Stimulated activated CD8-positive, alpha-beta memory T cell treated with anti-CD3 and anti-CD28 coated beads, Interleukin-4, amount 100 ng/mL, for 4 hours (primary cell): ENCODE measurements at regions not wholly inside any gene's neighbourhood (a gene's known extent, or its start where the extent isn't known, plus 50 kb on each side); places are given as distances from the start of the nearest gene placed in this dataset.

Source experiments
- DNase-seq, 2 donors: peaks; one replicate each; pipeline ENCODE4 v3.0.0-alpha.2; 2020; ENCODE audit warnings: low read depth in 2 of 2, low spot score in 1 of 2

DNA sequence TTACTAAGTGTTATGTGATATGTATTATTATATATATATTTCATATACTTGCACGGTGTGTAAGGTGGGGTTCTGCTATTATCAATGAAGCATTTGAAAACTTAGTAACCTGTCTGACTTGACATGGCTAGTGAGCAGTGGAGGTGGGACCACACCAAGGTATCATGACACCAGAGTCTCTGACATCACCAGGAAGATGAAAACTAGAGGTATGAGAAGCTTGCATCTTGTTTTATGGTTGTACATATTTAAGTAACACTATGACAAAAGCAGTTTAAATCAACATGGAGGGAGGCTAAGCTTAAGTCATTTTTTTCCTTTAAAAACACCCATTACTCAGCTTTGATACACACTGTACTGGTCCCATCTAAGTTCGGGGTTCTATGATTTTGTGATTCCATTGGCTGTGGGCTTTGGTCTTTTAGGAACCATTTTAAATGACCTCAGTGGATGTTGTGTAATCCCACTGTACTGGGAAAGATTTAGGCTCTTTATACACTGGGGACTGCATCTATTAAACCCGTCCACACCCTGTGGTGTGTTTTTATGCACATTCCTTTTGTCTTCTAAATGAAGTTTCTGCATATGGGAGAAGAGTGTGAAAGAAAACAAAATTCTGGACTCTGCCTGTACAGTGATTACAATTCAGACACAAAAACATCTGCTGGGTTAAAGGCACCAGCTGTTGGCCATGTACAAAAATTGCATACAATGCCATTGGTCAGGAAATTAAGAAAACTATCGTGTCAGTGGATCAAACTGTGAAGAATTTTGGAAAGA lies 570.6 kb downstream of the SPRY1 start:
- DNase-seq, result no peak

DNA sequence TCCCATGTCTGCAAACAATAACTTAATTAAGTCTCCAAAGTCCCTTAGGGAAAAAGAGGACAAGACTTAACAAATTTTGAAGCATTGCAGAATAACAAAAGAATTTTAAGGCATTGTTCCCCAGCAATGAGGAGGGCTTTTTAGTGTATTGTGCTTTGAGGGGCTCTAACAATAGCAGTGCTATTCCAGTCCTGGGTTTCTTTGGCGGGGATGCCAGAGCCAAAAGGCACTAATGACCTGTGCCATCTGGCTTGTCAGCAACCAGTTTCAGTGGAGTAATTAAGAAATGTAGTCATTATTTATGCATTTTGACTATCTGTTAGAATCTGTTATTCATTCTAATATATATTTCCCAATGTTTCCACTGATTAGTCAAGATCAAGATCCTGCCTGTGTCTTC lies 575.4 kb downstream of the SPRY1 start:
- DNase-seq, result no peak

DNA sequence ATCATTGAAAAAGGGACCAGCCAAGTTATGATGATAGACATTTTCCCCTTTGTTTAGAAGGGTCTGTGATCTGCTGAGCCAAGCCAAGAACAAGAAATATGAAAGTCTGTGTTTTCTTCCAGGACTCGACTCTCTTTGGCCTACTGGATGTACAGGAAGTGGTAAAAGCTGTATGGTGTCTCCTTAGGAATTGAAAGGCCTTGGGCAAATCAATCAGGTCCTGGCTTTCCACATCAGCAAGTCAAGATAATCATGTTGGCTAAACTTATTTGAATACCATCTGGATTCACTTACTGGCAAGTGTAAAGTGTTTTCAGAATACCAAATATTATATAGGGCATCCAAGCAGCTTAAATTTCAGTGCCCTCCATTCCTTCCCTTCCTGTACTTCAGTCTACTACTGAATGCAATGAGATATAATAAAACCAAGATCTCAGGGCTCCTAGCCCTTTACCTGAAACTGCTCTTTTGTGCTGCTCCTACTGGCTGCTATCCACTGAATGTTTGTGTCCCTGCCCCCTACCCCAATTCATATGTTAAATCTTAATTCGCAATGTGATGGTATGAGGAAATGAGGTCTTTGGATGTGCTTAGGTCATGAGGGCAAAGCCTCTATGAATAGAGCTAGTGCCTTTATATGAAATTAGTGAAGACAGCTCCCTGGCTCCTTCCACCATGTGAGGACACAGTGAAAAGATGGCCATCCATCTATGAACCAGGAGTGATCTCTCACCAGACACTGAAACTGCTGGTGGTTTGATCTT lies 578.0 kb downstream of the SPRY1 start:
- no peak for DNase-seq

DNA sequence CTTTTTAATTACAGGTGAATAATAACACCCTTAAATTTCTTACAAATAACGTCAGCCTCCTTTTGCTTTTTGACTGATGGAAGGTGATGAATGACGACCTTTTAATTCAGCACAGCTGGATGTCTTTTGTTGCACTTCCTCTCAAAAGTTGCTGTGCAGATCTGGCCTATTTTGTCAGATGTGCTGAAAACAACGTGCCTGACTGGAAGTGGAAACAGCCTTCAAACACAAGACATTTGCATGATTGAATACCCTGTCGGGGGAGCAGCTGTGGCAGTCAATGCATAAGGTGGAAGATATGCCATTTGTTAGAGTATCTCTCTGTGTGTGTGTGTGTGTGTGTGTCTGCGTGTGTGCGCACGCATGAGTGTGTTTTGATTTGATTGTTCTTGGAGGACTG lies 579.7 kb downstream of the SPRY1 start:
- DNase-seq, result no peak

DNA sequence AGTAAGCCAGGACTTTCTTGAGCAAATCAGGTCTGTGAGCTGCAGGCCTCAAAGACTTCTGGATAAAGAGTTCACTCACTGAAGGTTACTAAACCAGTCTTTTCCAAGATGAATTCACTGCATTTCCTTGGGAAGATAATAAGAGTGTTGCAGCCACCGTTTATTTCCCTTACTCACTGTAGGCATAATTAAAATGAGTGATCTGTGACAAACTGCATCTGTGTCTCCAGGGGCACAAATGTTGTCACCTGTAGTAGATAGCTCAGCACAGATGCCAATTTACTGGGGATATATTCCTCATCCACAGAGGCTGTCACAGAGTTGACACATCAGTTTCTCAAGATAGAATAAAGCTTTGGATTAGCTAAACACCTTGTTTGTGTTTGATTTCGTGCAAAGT lies 580.2 kb downstream of the SPRY1 start:
- no peak for DNase-seq

DNA sequence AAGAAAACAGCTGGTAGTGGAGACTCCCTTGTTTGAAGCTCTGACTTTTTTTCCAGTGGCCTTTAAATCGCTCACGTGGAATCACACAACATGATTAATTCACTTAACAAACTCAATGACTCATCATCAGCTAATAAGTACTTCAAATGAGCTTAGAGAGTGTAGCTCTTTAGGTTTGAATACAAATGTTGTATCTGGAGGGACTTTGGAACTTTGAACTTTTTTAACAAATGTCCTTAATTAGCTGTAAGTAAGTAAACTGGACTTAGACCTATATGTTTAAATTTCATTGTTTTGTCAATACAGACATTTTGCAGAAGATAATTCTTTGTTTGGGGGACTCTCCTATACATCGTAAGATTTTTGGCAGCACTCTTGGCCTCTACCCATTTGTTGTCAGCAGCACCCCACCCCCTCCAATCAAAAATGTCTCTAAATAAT lies 581.1 kb downstream of the SPRY1 start:
- no peak for DNase-seq

DNA sequence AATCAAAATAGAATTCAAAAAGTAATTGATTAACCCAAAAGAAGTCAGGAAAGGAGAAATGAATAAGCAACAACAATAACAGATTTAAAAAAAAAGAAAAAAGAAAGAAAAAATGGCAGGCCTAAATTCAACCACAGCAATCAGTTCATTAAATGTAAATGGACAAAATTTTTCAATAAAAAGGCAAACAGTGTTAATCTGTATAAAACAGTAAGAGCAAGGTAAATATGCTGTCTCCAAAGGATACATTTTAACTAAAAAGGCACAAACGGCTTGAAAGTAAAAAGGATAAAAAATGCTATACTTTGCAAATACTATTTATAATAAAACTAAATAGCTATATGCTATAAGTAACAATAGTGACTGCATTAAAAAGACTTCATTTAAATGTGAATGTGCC lies 582.0 kb downstream of the SPRY1 start:
- DNase-seq, result no peak

DNA sequence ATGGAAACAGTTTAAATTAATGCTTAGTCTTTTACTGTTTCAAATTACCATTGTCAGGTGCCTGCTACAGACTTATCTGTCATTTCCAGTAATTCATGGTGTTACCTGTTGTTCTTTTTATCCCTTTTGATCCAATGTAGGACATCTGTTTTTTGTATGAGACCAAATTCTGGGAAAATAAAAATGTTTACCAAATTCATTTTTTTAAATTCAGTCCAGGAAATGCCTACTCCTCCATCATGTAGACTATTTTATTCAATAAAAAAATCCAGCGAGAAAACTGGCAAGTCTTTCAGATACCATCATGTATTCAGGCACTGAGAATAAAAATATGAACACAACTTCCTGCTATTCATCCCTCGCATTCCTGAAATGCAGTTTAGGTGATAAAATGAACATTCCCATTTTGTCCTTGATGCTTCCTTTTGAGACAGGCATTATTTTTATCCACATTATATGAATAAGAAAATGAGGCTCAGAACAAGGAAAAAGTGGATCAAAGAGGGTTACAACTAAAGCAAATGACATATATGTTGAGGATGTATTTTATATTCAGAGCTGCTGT lies 584.2 kb downstream of the SPRY1 start:
- DNase-seq, result no peak

DNA sequence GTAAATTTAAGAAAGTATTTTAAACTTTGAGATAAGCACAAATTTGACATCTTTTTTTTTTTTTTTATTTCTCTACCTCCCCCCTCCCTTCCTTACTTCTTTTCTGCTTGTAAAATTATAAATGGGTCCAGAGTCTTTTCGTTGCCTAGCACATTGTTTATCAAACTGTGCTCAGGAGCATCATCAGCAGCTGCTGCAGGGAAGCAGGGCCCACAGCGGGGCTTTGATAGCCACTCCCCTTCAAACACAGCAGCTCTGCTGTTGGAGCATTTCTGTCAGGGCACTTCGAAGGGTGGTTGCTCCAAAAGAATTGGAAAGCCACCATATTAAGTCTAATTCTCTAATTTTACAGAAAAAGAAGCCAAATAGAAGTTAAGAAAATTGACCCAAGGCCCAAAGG lies 588.3 kb downstream of the SPRY1 start:
- DNase-seq, result no peak

DNA sequence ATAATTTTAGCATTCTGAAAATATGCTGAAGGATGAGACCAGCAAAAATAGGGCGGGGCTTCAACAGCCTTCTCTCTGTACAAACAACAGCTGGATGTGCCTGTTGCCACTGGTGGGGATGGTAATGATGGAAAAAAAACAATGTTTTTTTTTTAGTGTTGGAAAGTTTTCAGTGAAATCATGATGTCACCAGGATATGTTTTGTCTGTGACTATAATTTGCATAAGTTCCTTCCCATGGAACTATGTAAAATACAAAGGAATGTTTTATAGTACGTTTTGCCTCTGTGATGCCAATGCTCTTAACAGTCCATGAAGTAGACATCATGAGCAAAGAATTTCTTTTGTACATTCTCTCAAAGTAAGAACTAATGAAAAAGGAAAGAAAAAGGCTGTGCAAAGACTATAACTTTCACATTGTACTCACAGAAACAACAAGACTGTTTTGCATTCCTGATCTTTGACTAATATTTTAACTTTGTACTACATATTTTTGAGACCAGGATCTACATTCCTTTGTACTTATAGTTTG lies 589.7 kb downstream of the SPRY1 start:
- no peak for DNase-seq

DNA sequence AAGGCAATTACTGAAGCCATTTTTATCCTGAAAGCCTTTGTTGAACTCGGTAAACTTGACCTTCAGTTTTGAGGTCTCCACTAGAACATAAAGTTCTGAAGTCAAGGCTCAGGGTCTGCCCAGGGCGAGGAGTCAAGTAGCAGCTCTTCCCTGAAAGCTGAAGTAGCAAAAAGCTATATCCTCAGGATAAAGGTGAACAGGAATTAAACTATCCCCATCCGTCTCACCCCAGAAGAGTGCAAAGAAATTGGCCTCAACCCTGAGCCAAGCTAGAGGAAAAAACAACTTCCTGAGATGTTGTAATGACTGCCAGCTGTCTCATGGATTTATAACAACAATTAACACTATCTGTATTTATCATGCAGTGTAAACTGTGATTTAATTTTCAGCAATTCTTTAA lies 590.8 kb downstream of the SPRY1 start:
- no peak for DNase-seq

DNA sequence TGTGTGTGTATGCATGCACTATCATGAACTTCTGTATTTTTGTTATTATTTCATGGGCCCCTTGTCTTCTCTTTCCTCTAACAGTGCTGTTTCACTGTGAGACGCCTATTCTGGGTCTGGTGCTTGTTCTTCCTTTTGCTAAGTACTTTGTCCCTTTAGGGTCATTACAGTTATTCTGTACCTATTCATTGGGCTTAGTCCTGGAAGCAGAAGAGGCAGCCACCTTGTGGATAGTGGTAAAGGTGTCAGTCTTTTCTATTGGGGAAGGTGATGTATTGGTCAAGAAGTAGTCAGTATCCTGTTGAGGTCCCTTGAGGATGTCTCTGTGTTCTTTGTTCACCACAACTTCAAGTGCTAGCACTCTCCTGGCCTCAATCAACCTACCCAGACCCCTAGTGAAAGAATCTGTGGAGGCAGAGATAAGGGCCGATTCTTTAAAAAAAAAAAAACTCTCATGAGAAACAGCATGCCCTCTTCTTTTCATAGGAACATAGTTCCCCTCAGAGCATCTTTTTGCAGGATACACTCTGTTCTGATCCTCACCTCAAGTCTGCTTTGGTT lies 593.8 kb downstream of the SPRY1 start:
- no peak for DNase-seq

DNA sequence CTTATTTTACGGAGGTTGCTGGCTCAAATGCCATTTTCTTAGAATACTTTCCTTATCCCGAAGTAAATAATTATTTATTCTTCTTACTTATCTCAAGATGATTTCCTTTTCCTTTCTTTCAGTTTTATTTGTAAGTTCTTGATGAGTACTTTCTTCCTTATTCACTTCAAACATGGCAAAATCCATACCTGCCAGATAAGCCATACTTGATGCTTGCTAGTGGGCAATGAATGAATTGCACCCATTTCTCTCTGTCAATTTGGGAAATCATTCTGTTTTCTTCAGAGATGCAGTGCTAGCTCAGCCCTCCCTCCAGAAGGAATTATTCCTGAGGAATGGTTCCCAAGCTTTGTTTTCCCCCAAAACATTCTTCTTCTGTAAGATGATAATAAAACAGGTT lies 598.3 kb downstream of the SPRY1 start:
- no peak for DNase-seq

DNA sequence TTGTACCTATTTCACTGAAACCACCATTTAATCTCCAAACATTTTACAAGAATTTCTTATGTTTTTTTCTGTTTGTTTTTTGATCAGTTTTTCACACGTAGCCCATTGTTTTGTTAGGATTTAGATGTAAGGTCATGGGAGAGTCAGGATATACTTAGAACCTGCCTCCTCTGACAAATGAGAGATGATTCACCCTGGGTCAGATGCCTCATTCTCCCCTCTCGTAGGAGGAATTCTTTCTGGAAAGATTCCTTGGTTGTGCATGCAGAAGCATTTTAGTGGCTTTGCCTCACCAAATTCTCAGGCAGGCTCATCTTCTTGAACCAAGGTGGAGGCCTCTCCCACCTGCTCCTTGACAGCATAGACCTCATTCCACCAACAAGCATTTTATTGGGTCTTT lies 599.3 kb downstream of the SPRY1 start:
- DNase-seq, result no peak

DNA sequence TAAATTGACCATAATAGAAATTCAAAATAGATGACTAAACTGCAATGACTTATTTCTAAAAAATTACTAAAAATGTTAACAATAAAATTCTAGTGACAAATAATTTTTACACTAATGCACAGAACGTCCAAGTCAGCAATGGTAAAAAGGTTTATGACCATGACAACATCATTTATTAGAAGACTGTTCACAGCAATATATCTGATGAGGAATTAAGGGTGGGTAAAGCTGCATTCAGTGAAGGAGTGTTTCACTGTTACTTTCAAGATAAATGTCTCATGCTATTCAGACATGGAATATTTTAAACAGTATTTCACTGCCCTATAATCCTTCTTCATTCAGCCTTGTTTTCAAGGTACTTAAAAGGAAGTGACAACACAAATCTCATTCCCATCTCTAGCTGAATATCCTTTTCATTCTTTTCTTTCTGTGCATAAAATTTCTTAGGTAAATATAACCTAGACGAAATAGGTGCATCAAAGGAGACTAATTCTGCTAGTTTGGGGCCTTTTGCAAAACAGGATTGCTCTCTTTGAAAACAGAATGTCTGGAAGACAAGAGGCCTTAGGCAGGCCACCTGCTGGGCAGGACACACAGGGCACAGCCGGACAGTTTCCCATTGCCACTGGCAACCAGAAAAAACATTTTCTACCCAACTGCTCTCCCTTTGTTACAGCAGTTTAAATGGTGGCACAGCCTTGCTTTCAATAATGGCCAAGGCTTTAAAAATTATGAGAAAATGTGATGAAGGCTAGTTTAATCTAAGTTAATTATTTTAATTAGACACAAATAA lies 600.3 kb downstream of the SPRY1 start:
- DNase-seq, result no peak

DNA sequence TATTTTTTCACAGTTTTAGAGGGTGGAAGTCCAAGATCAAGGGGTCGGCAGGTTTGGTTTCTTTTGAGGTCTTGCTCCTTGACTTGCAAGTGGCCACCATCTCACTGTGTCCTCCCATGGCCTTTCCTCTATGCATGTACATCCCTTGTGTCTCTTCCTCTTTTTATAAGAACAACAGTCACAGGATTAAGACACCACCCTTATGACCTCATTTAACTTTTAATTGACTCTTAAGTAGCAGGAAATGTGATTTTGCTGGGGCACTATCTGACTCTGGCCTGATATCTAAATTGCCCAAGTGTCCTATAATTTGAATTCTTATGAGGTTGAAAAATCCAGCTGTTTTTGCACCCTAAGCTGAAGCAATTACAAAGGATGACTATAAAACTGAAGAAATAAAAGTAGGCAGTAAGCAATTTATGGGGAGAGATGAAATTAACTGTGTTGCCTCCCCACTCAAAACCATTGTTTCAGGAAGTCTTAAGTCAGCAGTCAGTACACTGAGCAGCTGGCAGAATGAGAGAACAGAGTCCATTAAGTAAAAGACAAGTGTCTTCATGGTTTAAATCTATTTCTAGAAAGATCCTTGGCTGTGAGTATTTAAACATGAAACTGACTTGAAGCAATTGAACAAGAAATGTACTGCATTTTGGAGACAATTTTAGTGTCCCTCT lies 601.3 kb downstream of the SPRY1 start:
- no peak for DNase-seq

DNA sequence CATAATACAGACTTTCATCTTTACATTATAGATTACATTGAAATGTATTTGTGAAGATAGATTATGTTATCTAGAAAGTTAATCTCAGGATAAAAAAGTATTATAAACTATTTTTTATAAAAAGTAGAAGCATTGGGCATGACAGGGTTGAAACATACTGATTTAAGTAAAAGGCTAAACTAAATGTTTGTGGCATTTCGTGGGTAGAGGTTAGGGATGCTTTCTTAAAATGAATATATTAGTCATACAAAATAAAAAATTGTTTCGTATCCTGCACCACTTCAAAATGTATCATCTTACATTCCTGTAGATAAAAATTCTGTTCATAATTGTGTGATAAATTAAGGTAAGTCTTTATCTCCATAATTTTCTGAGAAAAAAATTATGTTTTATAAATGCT lies 603.6 kb downstream of the SPRY1 start:
- no peak for DNase-seq

DNA sequence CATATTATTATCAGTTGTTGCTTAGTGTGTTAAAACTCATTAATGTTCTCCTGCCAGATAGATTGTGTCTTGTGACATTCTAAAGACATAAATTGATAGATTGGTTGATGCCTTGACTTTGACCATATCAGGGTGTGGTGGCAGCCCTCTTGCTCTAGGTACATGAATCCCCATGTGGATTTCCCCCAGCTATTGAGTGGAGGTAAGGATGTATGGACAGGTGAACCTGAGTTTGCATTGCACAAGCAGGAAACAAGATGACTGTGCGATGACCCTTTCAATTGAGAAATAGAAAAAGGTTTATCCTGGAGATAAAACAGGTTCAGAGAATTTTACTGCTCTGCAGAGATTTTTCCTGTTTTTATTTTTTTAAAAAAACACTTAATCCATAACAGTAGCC lies 619.2 kb downstream of the SPRY1 start:
- no peak for DNase-seq

DNA sequence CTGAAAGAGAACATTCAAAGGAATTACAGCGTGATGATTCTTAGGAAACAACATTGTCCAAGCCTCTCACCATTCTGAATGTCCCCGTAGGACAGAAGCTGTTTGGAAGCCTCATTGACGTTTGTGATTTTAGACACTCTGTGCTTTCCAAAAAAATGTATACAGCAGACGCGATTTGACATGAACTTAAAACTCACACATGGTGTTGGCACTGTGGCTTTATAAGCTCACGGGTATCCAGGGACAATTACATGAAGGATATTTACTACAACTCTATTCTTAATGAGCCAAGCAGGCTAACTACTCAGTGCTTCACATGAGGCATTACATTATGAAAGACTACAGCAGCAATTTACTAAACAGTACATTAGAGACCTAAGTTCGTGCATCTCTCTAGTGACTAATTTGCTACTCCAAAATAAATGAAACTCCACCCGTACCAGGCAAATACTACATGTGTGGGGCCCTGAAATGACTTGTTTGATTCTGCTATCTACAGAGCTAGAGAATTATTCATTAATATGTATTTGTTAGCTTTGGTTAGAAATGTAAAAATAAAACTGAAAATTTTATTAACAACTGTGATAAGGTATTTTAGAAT lies 620.7 kb downstream of the SPRY1 start:
- DNase-seq, result no peak
